ENCODE measurements at regions not wholly inside any gene's neighbourhood (a gene's known extent, or its start where the extent isn't known, plus 50 kb on each side); places are given as distances from the start of the nearest gene placed in this dataset.
A peak's percentile ranks its signal among the peaks of the same experiment; 100 is the strongest.
"Not testable (repeated sequence)": the region's sequence is repeated elsewhere in the genome, so short reads cannot be mapped to it uniquely, and the experiment has no call there.

DNA sequence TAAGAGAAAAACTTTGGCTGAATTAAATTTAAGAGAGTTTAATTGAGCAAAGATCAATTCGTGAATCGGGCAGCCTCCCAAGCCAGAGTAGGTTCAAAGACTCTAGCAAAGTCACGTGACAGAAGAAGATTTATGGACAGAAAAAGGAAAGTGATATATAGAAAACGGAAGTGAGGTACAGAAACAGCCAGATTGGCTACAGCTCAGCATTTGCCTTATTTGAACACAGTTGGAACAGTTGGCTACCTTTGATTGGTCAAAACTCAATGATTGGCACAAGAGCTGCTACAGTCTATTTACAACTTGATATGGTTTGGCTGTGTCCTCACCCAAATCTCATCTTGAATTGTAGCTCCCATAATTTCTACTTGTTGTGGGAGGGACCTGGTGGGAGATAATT is 102.6 kb downstream of the PLG start:
- DNase-seq = no peak

DNA sequence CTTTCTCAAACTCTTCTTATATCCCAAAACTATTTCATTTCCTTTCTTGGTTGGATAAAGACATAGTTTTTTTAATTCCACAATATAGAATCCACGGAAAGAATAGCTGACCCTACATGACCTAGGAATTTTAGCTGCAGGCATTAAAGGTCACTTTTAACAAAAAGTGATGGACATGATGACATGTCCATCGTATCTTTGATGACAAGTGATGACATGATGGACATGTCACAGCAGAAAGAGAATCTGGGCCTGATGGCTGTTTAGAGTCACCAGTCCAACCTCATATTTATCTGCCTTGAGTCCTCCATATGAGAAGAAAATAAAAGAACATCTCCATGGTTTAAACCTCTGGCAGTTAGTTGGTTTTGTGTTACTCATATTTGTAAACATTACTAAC is 106.2 kb downstream of the PLG start:
- no peak for DNase-seq

DNA sequence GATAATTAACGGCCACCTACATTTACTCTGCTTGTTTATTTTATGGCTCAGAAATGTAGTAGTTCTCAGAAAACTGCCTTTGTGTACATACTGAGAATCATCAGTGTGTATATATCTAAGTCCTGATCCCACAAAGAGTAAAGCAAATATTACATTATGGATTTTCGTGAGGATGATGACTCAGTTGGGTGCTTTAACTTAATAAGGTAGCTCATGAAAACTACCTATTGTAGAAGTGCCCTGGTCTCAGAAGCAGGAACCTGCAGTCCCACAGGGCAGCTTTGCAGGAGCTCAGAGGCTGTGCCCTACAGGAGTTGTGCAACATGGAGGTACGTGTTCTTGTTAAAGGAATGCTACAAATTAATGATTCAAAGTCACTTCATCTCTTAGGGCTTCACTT is 108.2 kb downstream of the PLG start:
- peak; percentile 88 for DNase-seq

DNA sequence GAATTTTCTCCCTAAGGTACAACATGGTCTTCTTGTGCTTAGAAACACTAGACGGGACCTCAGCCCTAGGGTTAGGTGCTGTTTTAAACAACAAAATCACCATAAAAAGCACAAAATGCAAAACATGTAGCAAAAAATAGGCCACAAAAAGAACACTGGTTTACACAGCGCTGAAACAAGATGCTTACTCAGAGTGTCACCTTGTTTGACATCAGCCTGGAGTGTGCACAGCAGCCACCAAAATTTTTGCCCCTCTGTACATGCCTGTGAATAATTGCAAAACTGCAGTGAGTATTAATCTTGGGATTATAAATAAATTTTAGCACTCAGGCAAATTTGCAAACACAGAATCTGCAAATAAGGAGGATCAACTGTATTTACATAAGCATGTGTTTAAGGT is 110.1 kb downstream of the PLG start:
- DNase-seq = no peak

- no peak for DNase-seq
Observed at GRCh38 chr6:160818934-160819333, 116.9 kb downstream of the PLG start.

- DNase-seq = not testable (repeated sequence)
Observed at GRCh38 chr6:160820661-160821060, 118.6 kb downstream of the PLG start.

DNA sequence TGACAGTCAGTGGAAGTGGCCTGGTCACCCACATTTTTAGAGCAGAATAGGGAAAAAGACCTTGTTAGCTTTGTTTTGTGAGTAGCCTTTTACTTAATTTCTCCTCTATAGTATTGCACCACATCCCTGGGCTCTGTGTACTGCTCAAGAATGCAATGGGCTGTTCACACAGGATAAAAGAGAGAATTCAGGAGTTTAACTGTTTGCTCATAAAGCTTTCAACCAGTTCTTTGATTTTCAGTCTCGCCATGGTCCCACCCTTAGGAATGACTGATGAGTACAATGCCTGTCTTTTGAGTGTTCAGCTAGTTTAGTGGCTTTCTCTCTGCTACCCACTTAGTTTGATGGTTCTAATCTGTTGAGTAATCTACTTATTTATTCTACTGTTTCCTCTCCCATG is 129.7 kb downstream of the PLG start:
- DNase-seq = no peak

GRCh38 chr6:160832422-160832821 is 130.4 kb downstream of the PLG start:
- DNase-seq = no peak

DNA sequence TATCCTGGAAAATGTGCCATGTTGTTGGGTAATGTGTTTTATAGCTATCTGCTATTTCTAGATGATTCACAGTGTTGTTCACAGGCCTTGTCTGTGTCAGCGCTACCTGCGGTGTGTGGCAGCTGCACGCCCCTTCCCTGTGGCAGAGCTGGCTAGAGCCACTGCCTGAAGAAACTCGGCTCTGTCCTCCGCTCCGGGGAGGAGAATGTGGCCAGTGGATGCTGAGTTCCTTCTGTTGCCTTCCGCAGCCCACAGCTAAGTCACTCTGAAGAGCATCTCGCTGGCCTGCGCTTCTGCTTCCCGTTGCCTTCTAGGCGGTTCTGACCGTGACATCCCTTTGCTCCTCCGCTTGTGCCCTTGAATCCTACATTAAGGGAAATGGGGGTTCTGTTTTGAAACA is 135.1 kb downstream of the PLG start:
- peak; percentile 3 for DNase-seq

- no peak for DNase-seq
Observed at GRCh38 chr6:160851031-160851430, 140.5 kb upstream of the MAP3K4 start.

- no peak for DNase-seq
Observed at GRCh38 chr6:160853946-160854345, 137.6 kb upstream of the MAP3K4 start.

- DNase-seq = no peak
Observed at GRCh38 chr6:160858886-160859285, 132.7 kb upstream of the MAP3K4 start.

DNA sequence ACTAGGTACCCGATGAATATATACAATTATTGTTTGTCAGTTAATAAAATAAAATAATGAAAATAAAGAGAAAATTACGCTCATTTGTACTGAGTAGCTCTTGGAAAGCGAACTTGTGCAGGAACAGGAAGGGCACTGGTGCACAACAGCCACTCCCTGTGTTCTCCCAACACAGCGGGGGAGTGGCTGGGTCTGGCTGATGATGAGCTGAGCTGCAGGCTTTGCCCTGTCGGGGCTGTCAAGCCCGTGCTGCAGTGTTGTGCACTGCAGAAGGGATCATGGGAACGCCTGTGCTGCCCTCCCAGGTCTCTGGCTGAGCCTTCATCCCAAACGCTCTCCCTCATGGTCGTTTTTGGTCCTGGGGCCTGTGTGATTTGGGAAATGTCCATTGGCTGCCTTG is 131.7 kb upstream of the MAP3K4 start:
- DNase-seq = no peak

- DNase-seq = no peak
Observed at GRCh38 chr6:160861824-160862223, 129.7 kb upstream of the MAP3K4 start.

DNA sequence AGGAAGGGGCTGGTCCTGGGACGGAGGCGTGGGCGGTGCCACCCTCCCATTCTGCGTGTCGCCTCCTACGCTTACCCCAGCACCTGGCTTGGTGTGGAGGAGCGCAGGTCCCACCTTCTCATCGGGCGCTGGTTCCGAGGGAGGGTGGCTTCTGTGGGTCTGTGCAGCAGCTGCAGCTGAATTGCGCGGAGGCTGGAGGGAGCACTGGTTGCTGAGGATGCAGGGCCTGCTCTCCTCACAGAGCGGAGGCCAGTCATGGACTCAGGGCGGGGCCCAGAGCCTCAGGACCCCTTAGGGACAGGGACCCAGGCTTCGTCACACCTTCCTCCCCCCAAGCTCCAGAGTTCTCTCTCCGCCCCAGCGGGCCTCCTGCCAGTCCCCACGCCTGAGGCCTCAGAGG is 127.8 kb upstream of the MAP3K4 start:
- no peak for DNase-seq

DNA sequence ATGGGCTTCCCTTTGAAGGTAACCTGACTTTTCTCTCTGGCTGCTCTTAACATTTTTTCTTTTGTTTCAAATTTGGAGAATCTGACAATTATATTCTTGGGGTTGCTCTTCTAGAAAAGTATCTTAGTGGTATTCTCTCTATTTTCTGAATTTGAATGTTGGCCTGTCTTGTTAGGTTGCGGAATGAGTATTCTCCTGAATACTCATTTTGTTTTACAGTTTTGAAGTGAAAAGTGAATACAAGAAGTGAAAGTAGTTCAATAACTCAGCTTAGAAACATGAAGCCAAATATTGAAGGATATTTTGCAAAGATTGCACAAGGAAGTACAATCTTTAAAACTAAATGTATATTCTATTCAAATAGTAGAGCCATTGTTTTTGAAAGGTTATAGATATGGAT is 120.2 kb upstream of the MAP3K4 start:
- no peak for DNase-seq

GRCh38 chr6:160881148-160881808 is 110.3 kb upstream of the MAP3K4 start:
- DNase-seq = no peak

GRCh38 chr6:160882006-160882405 is 109.6 kb upstream of the MAP3K4 start:
- no peak for DNase-seq

- no peak for DNase-seq
Observed at GRCh38 chr6:160882791-160883279, 108.7 kb upstream of the MAP3K4 start.

GRCh38 chr6:160883560-160883959 is 108.0 kb upstream of the MAP3K4 start:
- no peak for DNase-seq

GRCh38 chr6:160883999-160884398 is 107.6 kb upstream of the MAP3K4 start:
- DNase-seq = no peak

DNA sequence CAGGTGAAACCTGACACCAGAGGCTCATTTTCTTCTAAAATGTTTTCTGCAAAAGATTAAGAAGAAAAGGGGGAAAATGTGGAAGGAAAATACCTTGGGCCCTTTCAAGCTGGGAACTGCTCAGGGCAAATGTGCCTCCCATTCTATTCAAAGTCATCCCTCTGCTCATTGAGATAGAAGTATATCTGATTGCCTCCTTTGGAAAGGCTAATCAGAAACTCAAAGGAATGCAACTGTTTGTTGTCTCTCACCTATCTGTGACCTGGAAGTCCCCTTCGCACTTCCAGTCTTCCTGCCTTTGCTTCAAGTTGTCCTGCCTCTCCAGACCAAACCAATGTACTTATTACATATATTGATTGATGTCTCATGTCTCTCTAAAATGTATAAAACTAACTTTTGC is 102.4 kb upstream of the MAP3K4 start:
- DNase-seq = not testable (repeated sequence)

- no peak for DNase-seq
Observed at GRCh38 chr6:160891690-160892089, 99.9 kb upstream of the MAP3K4 start.

DNA sequence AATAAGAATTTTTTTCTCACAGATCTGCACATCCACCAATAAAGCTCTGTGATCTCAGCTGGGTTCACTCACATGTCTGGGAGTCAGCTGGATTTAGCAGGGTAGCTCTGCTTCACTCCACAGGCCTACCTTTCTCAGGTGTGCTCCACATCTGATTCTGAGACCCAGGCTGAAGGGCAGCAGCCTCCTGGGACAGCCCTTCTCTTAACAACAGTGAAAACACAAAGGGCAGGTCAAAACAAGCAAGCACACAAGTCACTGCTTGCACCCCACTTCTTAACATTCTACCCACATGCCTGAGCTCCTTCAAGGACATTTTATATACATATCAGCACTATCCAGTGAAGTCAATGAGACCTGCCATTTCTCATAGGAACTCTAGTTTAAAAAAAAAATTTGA is 96.0 kb upstream of the MAP3K4 start:
- DNase-seq = no peak

GRCh38 chr6:160899671-160900430 is 91.7 kb upstream of the MAP3K4 start:
- DNase-seq = no peak
